B cell (primary cell): ENCODE measurements at regions not wholly inside any gene's neighbourhood (a gene's known extent, or its start where the extent isn't known, plus 50 kb on each side); places are given as distances from the start of the nearest gene placed in this dataset.

ENCODE experiments used
- ATAC-seq: fragments of 200-7000 bp; cut with Tn5 transposase; one replicate; pipeline ENCODE4 v1.10.0; 2021; ENCODE audit warnings: low read depth, mild to moderate bottlenecking, moderate number of reproducible peaks, moderate library complexity
- CTCF ChIA-PET: fragments of 350-600 bp; sonication (Branson Sonifier 250); formaldehyde crosslinking; loops from one replicate; lab custom pipeline; 2021; ENCODE audit warnings: antibody characterized with exemption, inconsistent platforms; lab: Charles Lee
- POLR2A ChIA-PET: fragments of 350-600 bp; sonication (Branson Sonifier 250); formaldehyde crosslinking; loops from one replicate; lab custom pipeline; 2021; ENCODE audit warnings: antibody characterized with exemption; lab: Charles Lee
- DNase-seq: peaks from one replicate; pipeline ENCODE4 v3.0.0; 2013
- H2AFZ ChIP-seq: 2 replicates; pipeline ENCODE4 v1.6.1; 2012; ENCODE audit warnings: mild to moderate bottlenecking, low read depth, low read length; ENCODE audit not compliant: insufficient read depth, poor library complexity, severe bottlenecking
- H3K27ac ChIP-seq, 2 donors: 1 replicate in 1 of 2; 2 replicates in 1 of 2; pipeline ENCODE4 v1.5.1; 2012 to 2013; ENCODE audit warnings: low read length in 2 of 2, mild to moderate bottlenecking in 2 of 2, moderate library complexity in 1 of 2
- H3K27me3 ChIP-seq, 4 experiments: fragments of 200-600 bp in 1 of 4; sonication (generic) in 1 of 4; replicated peaks in 1 of 4; 1 replicate in 2 of 4; 2 replicates in 2 of 4; pipeline versions ENCODE4 v1.6.1 to v1.7.0; 2013 to 2016; ENCODE audit warnings: low read length in 3 of 4, mild to moderate bottlenecking in 2 of 4, mixed read lengths in 1 of 4, moderate library complexity in 1 of 4; ENCODE audit not compliant: insufficient read depth in 4 of 4, control insufficient read depth in 3 of 4; ENCODE audit errors: control extremely low read depth in 1 of 4
- H3K36me3 ChIP-seq, 2 experiments: replicated peaks in 1 of 2; 1 replicate in 1 of 2; 2 replicates in 1 of 2; pipeline versions ENCODE4 v1.6.1 to v1.7.1; 2013; ENCODE audit warnings: low read length in 1 of 2; ENCODE audit not compliant: insufficient read depth in 2 of 2, control insufficient read depth in 1 of 2; ENCODE audit errors: control extremely low read depth in 1 of 2, extremely low read depth in 1 of 2
- H3K4me1 ChIP-seq, 2 donors: fragments of 200-600 bp in 1 of 2; sonication (generic) in 1 of 2; 1 replicate in 1 of 2; 2 replicates in 1 of 2; pipeline versions ENCODE4 v1.5.1 to v1.6.1; 2013 to 2017; ENCODE audit warnings: low read length in 2 of 2; ENCODE audit not compliant: control insufficient read depth in 2 of 2, insufficient read depth in 2 of 2
- H3K4me2 ChIP-seq: replicated peaks from 2 replicates; pipeline ENCODE3; 2012; ENCODE audit warnings: mild to moderate bottlenecking, low read depth, low read length; ENCODE audit not compliant: poor library complexity, severe bottlenecking
- H3K4me3 ChIP-seq, 5 experiments: fragments of 200-600 bp in 1 of 5; sonication (generic) in 1 of 5; 1 replicate in 3 of 5; 2 replicates in 2 of 5; pipeline versions ENCODE4 v1.5.1 to v1.7.0; 2011 to 2016; ENCODE audit warnings: low read length in 4 of 5, mild to moderate bottlenecking in 4 of 5, low read depth in 2 of 5, control low read depth in 1 of 5, moderate library complexity in 1 of 5; ENCODE audit not compliant: insufficient read depth in 1 of 5; ENCODE audit errors: control extremely low read depth in 1 of 5, extremely low read depth in 1 of 5
- H3K79me2 ChIP-seq: fragments of 200-600 bp; sonication (generic); one replicate; pipeline ENCODE4 v1.6.0; 2016; ENCODE audit warnings: low read length; ENCODE audit not compliant: control insufficient read depth, insufficient read depth
- H3K9ac ChIP-seq: fragments of 200-600 bp; sonication (generic); 2 replicates; pipeline ENCODE4 v1.6.1; 2017; ENCODE audit warnings: mild to moderate bottlenecking, low read length, moderate library complexity
- H3K9me3 ChIP-seq, 3 donors: one replicate each; pipeline versions ENCODE4 v1.6.1 to v1.7.1; 2013; ENCODE audit warnings: low read length in 2 of 3; ENCODE audit not compliant: control insufficient read depth in 2 of 3, insufficient read depth in 1 of 3; ENCODE audit errors: control extremely low read depth in 1 of 3
- H4K20me1 ChIP-seq: 2 replicates; pipeline ENCODE4 v1.6.0; 2012; ENCODE audit warnings: mild to moderate bottlenecking, low read length; ENCODE audit not compliant: insufficient read depth, control insufficient read depth, poor library complexity, severe bottlenecking
- H3K27ac Mint-ChIP-seq: one replicate; pipeline ENCODE4 v1.8.0; 2021; ENCODE audit warnings: mixed read lengths
- H3K27me3 Mint-ChIP-seq: one replicate; pipeline ENCODE4 v1.8.0; 2021; ENCODE audit warnings: mixed read lengths
- H3K4me1 Mint-ChIP-seq: one replicate; pipeline ENCODE4 v1.8.0; 2021; ENCODE audit warnings: mixed read lengths
- H3K4me3 Mint-ChIP-seq: one replicate; pipeline ENCODE4 v1.8.0; 2021; ENCODE audit warnings: mixed read lengths
- H3K9me3 Mint-ChIP-seq: one replicate; pipeline ENCODE4 v1.8.0; 2022; ENCODE audit warnings: mixed read lengths; ENCODE audit not compliant: insufficient read depth
- CTCF ChIP-seq: fragments of 200-600 bp; IDR thresholded peaks from one replicate; pipeline ENCODE4 v1.8.0; 2022; ENCODE audit warnings: antibody characterized with exemption, mild to moderate bottlenecking
- EZH2 ChIP-seq: IDR thresholded peaks from 2 replicates; pipeline ENCODE4 v1.6.1; 2012; ENCODE audit warnings: borderline replicate concordance, low read depth, mild to moderate bottlenecking, moderate library complexity, low read length; ENCODE audit not compliant: insufficient read depth, poor library complexity, severe bottlenecking
- WGBS: methylation state at CpG from one replicate; pipeline ENCODE4 v1.1.5; 2013; ENCODE audit warnings: missing lambda C conversion rate; ENCODE audit not compliant: insufficient coverage; 5-methylcytosine and 5-hydroxymethylcytosine counted together
- intact Hi-C: fragments of 100-400 bp; cut with micrococcal nuclease; formaldehyde crosslinking; loops from one replicate; pipeline ENCODE4 v1.10.0; 2022

GRCh38 chr15:87744815-87745214, 511.7 kb downstream of the NTRK3 start:
- Mint-ChIP-seq H3K9me3 (no peaks in the 10 kb centered on the region), H3K4me1 (no peaks in the 10 kb centered on the region), H3K4me3 (no peak overlapping the region), H3K27ac (no peak overlapping the region), H3K27me3 (no peaks in the 10 kb centered on the region)
- Histone ChIP-seq H3K27ac (no peak overlapping the region), H2AFZ (no peak overlapping the region), H3K36me3 (no peaks in the 10 kb centered on the region), H3K27me3 (no peaks in the 10 kb centered on the region), H4K20me1 (no peaks in the 10 kb centered on the region), H3K4me3 (no peak overlapping the region), H3K79me2 (no peaks in the 10 kb centered on the region), H3K4me2 (no peak overlapping the region), H3K9ac (no peak overlapping the region), H3K4me1 (no peaks in the 10 kb centered on the region), H3K9me3 (no peaks in the 10 kb centered on the region)
- no CpG with 5 or more reads among the region's 2 CpGs for WGBS
- ChIA-PET CTCF (no interaction called here), POLR2A (no interaction called here)
- TF ChIP-seq EZH2 (no peak), CTCF (no peak)
- no peak for ATAC-seq
- no peak for DNase-seq
- intact Hi-C loops, result no loop called here

- no peak overlapping the region for H3K27ac ChIP-seq
- H3K9ac ChIP-seq, result no peak overlapping the region
- no peaks in the 10 kb centered on the region for H3K27me3 ChIP-seq
- intact Hi-C loops, result no loop called here
- no CpG with 5 or more reads among the region's 3 CpGs for WGBS
- DNase-seq, result no peak
- no peak overlapping the region for H3K4me3 ChIP-seq
- H3K4me3 Mint-ChIP-seq, result no peak overlapping the region
- TF ChIP-seq EZH2 (no peak), CTCF (no peak)
- no peaks in the 10 kb centered on the region for H3K4me1 Mint-ChIP-seq
- POLR2A ChIA-PET, result no interaction called here
- no peak for ATAC-seq
- no peak overlapping the region for H2AFZ ChIP-seq
- no peaks in the 10 kb centered on the region for H3K36me3 ChIP-seq
- H3K79me2 ChIP-seq, result no peaks in the 10 kb centered on the region
- no peak overlapping the region for H3K4me2 ChIP-seq
- no peaks in the 10 kb centered on the region for H3K9me3 Mint-ChIP-seq
- no peaks in the 10 kb centered on the region for H3K4me1 ChIP-seq
- H3K27ac Mint-ChIP-seq, result no peak overlapping the region
- no peaks in the 10 kb centered on the region for H4K20me1 ChIP-seq
- H3K9me3 ChIP-seq, result no peaks in the 10 kb centered on the region
- H3K27me3 Mint-ChIP-seq, result no peaks in the 10 kb centered on the region
- CTCF ChIA-PET, result no interaction called here
Measured at GRCh38 chr15:87743562-87743961, 513.0 kb downstream of the NTRK3 start.
